CD4-positive, alpha-beta T cell treated with Interleukin-21 for 1 hour (primary cell): ENCODE measurements at regions not wholly inside any gene's neighbourhood (a gene's known extent, or its start where the extent isn't known, plus 50 kb on each side); places are given as distances from the start of the nearest gene placed in this dataset.
"Not testable (repeated sequence)": the region's sequence is repeated elsewhere in the genome, so short reads cannot be mapped to it uniquely, and the experiment has no call there.

ENCODE experiments used
- DNase-seq: peaks from one replicate; pipeline ENCODE4 v3.0.0-alpha.2; 2020

DNA sequence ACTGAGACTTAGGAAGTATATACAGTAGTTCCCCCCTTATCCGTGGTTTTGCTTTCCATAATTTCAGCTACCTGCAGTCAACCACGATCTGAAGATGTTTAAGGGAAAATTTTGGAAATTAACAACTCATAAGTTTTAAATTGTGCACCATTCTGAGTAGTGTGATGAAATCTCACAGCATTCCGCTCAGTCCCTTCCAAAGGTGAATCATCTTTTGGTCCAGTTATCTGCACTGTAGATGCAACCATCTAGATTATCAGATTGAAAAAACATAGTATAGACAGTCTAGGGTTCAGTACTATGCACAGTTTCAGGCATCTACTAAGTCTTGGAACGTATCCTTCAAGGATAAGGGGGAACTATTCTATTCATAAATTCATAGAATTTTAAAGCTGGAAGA, 109.0 kb downstream of the ANXA3 start:
- DNase-seq, result no peak

- no peak for DNase-seq
These were observed 109.6 kb downstream of the ANXA3 start for GRCh38 chr4:78661086-78661690.

DNA sequence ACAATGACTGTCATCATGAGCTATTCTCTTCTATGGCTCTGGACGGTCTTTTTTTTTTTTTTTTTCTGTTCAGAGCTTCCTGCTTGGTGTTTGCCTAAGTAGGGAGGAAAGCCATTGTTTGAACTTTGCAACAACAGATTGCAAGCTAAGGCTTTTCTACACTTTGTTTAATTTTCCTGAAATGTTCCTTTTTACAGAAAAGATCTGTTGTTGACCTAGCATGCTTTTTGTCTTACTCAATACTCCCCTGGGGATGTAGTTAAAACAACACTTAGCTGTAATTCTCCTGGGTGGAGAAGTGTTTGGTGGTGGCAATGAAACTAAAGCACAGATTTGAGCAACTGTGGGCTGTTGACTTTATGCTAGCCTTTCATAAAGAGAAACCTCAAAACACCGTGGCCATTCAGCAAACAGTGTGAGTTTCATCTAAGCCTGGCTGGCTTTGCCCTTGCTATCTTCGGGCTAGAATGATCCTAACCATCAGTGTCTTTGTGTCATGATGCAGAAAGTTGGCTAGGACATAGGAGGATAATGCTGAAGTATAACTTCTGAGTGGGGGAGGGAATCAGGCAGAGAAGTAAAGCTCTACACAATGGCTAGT, 110.5 kb downstream of the ANXA3 start:
- DNase-seq, result no peak

DNA sequence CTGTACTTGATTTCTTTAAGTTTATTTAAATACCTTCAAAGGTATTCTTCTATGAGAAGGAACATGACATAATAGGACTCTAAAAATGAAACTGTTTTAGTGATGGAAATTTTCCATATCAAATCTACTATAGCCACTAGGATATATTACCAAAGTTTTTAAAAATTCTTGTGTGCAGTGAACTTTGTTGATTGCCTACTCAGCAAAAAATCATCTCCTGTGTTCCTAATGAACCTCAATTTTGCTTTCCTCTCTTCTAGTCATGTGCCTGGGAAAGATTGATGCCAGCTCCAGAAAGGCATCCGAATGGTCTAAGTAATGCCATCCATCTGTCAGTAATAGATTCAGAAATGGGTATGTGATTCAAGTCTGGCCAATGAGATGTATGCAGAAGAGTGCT, 111.1 kb downstream of the ANXA3 start:
- no peak for DNase-seq

GRCh38 chr4:78664296-78664695, 111.9 kb upstream of the BMP2K start:
- not testable (repeated sequence) for DNase-seq

- no peak for DNase-seq
These were observed 110.9 kb upstream of the BMP2K start for GRCh38 chr4:78665216-78665770.

DNA sequence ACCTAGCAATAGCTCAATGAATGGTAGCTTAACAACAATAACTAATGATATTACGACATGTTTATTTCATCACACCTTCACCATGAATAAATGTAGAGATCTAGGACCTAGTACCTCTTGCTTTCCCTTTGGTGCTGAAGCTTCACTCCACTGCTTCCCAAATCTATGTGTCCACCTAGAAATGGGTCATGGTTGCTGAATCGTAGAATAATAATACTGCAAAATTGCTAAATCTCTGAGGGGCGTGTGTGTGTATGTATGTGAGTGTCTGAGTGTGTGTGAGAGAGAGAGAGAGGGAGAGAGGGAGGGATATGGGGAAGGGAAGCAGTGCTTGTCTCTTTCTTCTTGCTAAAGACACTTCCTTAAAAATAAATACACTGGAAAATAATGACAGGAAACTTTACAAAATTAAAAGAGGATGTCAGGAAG, 109.3 kb upstream of the BMP2K start:
- no peak for DNase-seq

DNA sequence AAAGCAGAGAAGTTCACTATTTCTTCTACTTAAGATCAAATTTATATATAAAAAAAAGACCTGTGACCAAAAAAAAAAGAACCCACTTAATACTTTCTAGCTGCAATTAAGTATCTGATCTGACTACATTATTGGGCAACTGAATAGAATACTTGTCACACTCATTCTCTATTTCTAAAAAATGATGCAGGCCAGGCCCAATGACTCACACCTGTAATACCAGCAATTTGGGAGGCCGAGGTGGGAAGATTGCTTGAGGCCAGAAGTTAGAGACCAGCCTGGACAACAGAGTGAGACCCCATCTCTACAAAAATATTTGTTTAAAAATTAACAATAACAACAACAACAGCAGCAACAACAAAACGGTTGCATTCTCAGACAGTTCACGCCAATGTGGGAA, 108.8 kb upstream of the BMP2K start:
- no peak for DNase-seq

- no peak for DNase-seq
These were observed 108.4 kb upstream of the BMP2K start for GRCh38 chr4:78667764-78668163.

- DNase-seq, result no peak
These were observed 106.7 kb upstream of the BMP2K start for GRCh38 chr4:78669453-78669852.

- no peak for DNase-seq
These were observed 104.0 kb upstream of the BMP2K start for GRCh38 chr4:78671903-78672815.

GRCh38 chr4:78673337-78673736, 102.8 kb upstream of the BMP2K start:
- no peak for DNase-seq

- DNase-seq, result no peak
These were observed 100.8 kb upstream of the BMP2K start for GRCh38 chr4:78675325-78675724.

- no peak for DNase-seq
These were observed 94.1 kb upstream of the BMP2K start for GRCh38 chr4:78682070-78682469.

GRCh38 chr4:78683352-78683751, 92.8 kb upstream of the BMP2K start:
- DNase-seq, result no peak

- DNase-seq, result no peak
These were observed 91.6 kb upstream of the BMP2K start for GRCh38 chr4:78684325-78685079.

DNA sequence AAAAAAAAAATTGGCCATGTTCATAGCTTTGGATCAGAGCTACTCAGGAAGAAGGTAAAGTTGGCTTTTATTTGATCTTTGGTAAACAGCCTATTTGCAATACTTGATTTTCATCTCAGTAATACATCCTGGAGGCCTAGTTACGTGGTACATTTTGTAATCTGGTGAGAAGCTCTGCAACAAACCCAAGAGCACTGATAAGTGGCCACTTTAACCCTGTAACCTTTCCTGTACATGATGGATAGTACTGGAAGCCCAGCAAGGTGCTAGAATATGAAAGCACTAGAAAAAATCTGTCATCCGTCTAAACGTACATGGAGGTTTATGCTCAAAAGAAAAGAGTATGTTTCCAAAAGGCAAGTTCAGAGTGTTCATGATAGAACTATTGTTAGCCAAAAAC, 88.3 kb upstream of the BMP2K start:
- no peak for DNase-seq

GRCh38 chr4:78688366-78688765, 87.8 kb upstream of the BMP2K start:
- DNase-seq, result no peak

DNA sequence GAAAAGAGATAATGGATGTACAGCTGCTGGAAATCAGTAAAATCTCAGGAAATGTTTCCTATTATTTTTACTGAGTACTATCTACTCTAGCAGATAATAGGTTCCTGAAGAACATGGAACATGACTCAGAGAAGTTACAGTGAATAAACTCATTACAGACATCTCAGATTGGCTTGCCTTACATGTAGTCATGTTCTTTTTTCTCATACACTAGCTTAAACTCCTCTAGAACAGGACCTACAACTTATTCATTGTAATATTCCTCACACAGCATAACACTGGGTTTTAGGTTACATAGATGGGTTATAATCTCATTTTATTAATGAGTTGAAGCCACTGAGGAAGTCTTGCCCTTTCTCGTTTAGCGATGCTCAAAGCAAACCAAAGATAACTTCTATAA, 86.9 kb upstream of the BMP2K start:
- DNase-seq, result no peak

GRCh38 chr4:78689700-78690323, 86.3 kb upstream of the BMP2K start:
- DNase-seq, result no peak

DNA sequence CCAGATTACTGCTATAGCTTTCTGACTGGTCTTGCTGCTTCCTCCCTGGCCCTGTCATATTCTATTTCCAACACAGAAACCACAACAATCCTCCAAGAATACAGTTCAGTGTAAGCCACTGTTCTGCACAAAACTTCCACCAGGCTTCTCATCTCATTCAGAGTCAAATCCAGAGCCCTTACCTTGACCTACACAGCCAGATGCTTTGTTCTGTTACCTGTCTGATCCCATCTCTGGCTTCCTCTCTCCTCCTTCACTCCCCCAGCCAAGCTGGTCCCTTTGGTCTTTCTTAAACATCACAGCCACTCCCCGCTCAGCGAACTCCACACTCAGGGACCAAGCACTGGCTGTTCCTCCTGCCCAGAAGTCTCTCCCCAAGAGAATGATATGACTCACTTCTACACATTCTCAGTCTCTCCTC, 84.8 kb upstream of the BMP2K start:
- DNase-seq, result no peak
